ENCODE measurements at regions not wholly inside any gene's neighbourhood (a gene's known extent, or its start where the extent isn't known, plus 50 kb on each side); places are given as distances from the start of the nearest gene placed in this dataset.

GRCh38 chr13:47186471-47186870 lies 289.6 kb upstream of the HTR2A start:
- H3T11ph ChIP-seq (ENCODE audit: low read length) = no peak overlapping the region
- no peaks in the 10 kb centered on the region for H3K79me2 ChIP-seq (ENCODE audit: insufficient read depth, low read length)
- H3K36me3 Mint-ChIP-seq (ENCODE audit: insufficient read depth in 1 of 3, low read depth in 3 of 3) = no peaks in the 10 kb centered on the region
- no peak overlapping the region for H3K4me2 ChIP-seq (ENCODE audit: insufficient read depth, insufficient read length, low read length)
- H3K9me3 Mint-ChIP-seq = no peaks in the 10 kb centered on the region
- no peak overlapping the region for H3K27ac ChIP-seq (ENCODE audit: insufficient read length, low read depth, low read length)
- no peak overlapping the region for H2BK12ac ChIP-seq (ENCODE audit: insufficient read length, low read depth, low read length)
- no peak overlapping the region for H2AFZ ChIP-seq (ENCODE audit: low read length)
- no peaks in the 10 kb centered on the region for H3K27me3 ChIP-seq (ENCODE audit: insufficient read depth, low read length)
- H3K27me3 Mint-ChIP-seq (ENCODE audit: low read depth) = no peaks in the 10 kb centered on the region
- no peaks in the 10 kb centered on the region for H3K79me1 ChIP-seq (ENCODE audit: insufficient read depth, low read depth, low read length, poor library complexity, severe bottlenecking)
- no peak overlapping the region for H3K27ac Mint-ChIP-seq
- no peaks in the 10 kb centered on the region for H3K4me1 Mint-ChIP-seq
- H3K56ac ChIP-seq (ENCODE audit: insufficient read length, low read depth, low read length) = no peak overlapping the region
- H3K23ac ChIP-seq (ENCODE audit: insufficient read length, low read depth, low read length) = no peak overlapping the region
- H3K18ac ChIP-seq (ENCODE audit: insufficient read length, low read depth, low read length) = no peak overlapping the region
- H3K4ac ChIP-seq (ENCODE audit: low read depth, low read length) = no peak overlapping the region
- no peak overlapping the region for H4K91ac ChIP-seq (ENCODE audit: insufficient read length, low read depth, low read length)
- no CpG with 5 or more reads among the region's 2 CpGs for WGBS (ENCODE audit: extremely low coverage, insufficient read length, low lambda C conversion rate)
- H3K4me1 ChIP-seq (ENCODE audit: insufficient read depth, low read length) = no peaks in the 10 kb centered on the region
- no peak overlapping the region for H2AK5ac ChIP-seq (ENCODE audit: insufficient read length, low read length)
- H4K5ac ChIP-seq (ENCODE audit: insufficient read length, low read depth, low read length) = no peak overlapping the region
- H3K4me3 Mint-ChIP-seq = no peak overlapping the region
- no peaks in the 10 kb centered on the region for H3K23me2 ChIP-seq (ENCODE audit: insufficient read length, low read depth, low read length, poor library complexity, severe bottlenecking)
- no peak overlapping the region for H3K9ac ChIP-seq (ENCODE audit: extremely low read depth, insufficient read length, low read length)
- no peak for TF ChIP-seq CTCF (conservative IDR thresholded peaks at IDR 0.05)
- H2BK20ac ChIP-seq (ENCODE audit: low read depth, low read length, poor library complexity, severe bottlenecking) = no peak overlapping the region
- H4K8ac ChIP-seq (replicated peaks; ENCODE audit: insufficient read length, low read depth, low read length) = no peak overlapping the region
- DNase-seq = no peak
- no peaks in the 10 kb centered on the region for H4K20me1 ChIP-seq (ENCODE audit: control insufficient read depth, insufficient read depth, insufficient read length)
- H2BK5ac ChIP-seq (ENCODE audit: insufficient read length, low read length) = no peak overlapping the region
- H2BK120ac ChIP-seq (ENCODE audit: low read depth, low read length, poor library complexity, severe bottlenecking) = no peak overlapping the region
- no peak overlapping the region for H2BK15ac ChIP-seq (ENCODE audit: low read depth, low read length)
- no peak overlapping the region for H3K14ac ChIP-seq (ENCODE audit: insufficient read depth, low read length)
- peaks cover 6% of the 10 kb centered on the region for H3K9me3 ChIP-seq (ENCODE audit: control insufficient read depth, low read depth, low read length)

All from H9 (cell line).